ENCODE measurements at regions not wholly inside any gene's neighbourhood (a gene's known extent, or its start where the extent isn't known, plus 50 kb on each side); places are given as distances from the start of the nearest gene placed in this dataset.
"Not testable (repeated sequence)": the region's sequence is repeated elsewhere in the genome, so short reads cannot be mapped to it uniquely, and the experiment has no call there.

GRCh38 chr14:49249022-49249421 is 337.2 kb downstream of the RPS29 start:
- Histone ChIP-seq H3K9me2 (replicated peaks; ENCODE audit: control insufficient read depth, low read length) (no peaks in the 10 kb centered on the region), H3K27ac (ENCODE audit: low read depth, low read length) (no peak overlapping the region), H3K4me1 (ENCODE audit: control insufficient read depth, low read length) (no peaks in the 10 kb centered on the region), H3K4me3 (ENCODE audit: low read length) (no peak overlapping the region), H3F3A (ENCODE audit: control insufficient read depth, insufficient read depth) (no peaks in the 10 kb centered on the region), H3K4me2 (ENCODE audit: low read length) (no peak overlapping the region), H3K36me3 (ENCODE audit: control insufficient read depth, low read length) (no peaks in the 10 kb centered on the region), H3K27me3 (ENCODE audit: control insufficient read depth, low read length) (no peaks in the 10 kb centered on the region), H4K20me1 (ENCODE audit: control insufficient read depth, insufficient read depth, low read depth, low read length) (no peaks in the 10 kb centered on the region), H3K9me3 (ENCODE audit: control insufficient read depth, insufficient read depth, low read length) (peaks cover 2% of the 10 kb centered on the region; the same call in 1 of the 2 replicates), H3K79me2 (ENCODE audit: control insufficient read depth, low read length) (no peaks in the 10 kb centered on the region)
- no peak for TF ChIP-seq EZH2phosphoT487 (IDR thresholded peaks at IDR 0.05; ENCODE audit: borderline replicate concordance, low read length)
- no peak for TF ChIP-seq CTCF (IDR thresholded peaks at IDR 0.05; ENCODE audit: low read depth, low read length, poor library complexity, severe bottlenecking)

GRCh38 chr14:49243777-49244176 is 342.4 kb downstream of the RPS29 start:
- not testable (repeated sequence) for H3K9me3 ChIP-seq (ENCODE audit: control insufficient read depth, insufficient read depth, low read length); H3K9me2 ChIP-seq (replicated peaks; ENCODE audit: control insufficient read depth, low read length); H3K79me2 ChIP-seq (ENCODE audit: control insufficient read depth, low read length); H3K4me1 ChIP-seq (ENCODE audit: control insufficient read depth, low read length); H3K27ac ChIP-seq (ENCODE audit: low read depth, low read length); H3K27me3 ChIP-seq (ENCODE audit: control insufficient read depth, low read length); H3K4me2 ChIP-seq (ENCODE audit: low read length); H4K20me1 ChIP-seq (ENCODE audit: control insufficient read depth, insufficient read depth, low read depth, low read length); H3K36me3 ChIP-seq (ENCODE audit: control insufficient read depth, low read length); H3F3A ChIP-seq (ENCODE audit: control insufficient read depth, insufficient read depth); H3K4me3 ChIP-seq (ENCODE audit: low read length)

GRCh38 chr14:49240383-49240782 is 345.8 kb downstream of the RPS29 start:
- Histone ChIP-seq H3K9me2 (replicated peaks; ENCODE audit: control insufficient read depth, low read length) (no peaks in the 10 kb centered on the region), H3K36me3 (ENCODE audit: control insufficient read depth, low read length) (no peaks in the 10 kb centered on the region), H3F3A (ENCODE audit: control insufficient read depth, insufficient read depth) (no peaks in the 10 kb centered on the region), H3K27me3 (ENCODE audit: control insufficient read depth, low read length) (no peaks in the 10 kb centered on the region), H4K20me1 (ENCODE audit: control insufficient read depth, insufficient read depth, low read depth, low read length) (no peaks in the 10 kb centered on the region), H3K9me3 (ENCODE audit: control insufficient read depth, insufficient read depth, low read length) (peaks cover 15% of the 10 kb centered on the region; the same call in 1 of the 2 replicates), H3K4me1 (ENCODE audit: control insufficient read depth, low read length) (no peaks in the 10 kb centered on the region), H3K27ac (ENCODE audit: low read depth, low read length) (no peak overlapping the region), H3K4me2 (ENCODE audit: low read length) (no peak overlapping the region), H3K4me3 (ENCODE audit: low read length) (no peak overlapping the region), H3K79me2 (ENCODE audit: control insufficient read depth, low read length) (no peaks in the 10 kb centered on the region)
- TF ChIP-seq EZH2phosphoT487 (IDR thresholded peaks at IDR 0.05; ENCODE audit: borderline replicate concordance, low read length) (no peak), CTCF (IDR thresholded peaks at IDR 0.05; ENCODE audit: low read depth, low read length, poor library complexity, severe bottlenecking) (no peak)

GRCh38 chr14:49228552-49228951 is 357.6 kb downstream of the RPS29 start:
- H3K79me2 ChIP-seq (ENCODE audit: control insufficient read depth, low read length), result no peaks in the 10 kb centered on the region
- H3K9me3 ChIP-seq (ENCODE audit: control insufficient read depth, insufficient read depth, low read length), result no peaks in the 10 kb centered on the region
- H3K9me2 ChIP-seq (replicated peaks; ENCODE audit: control insufficient read depth, low read length), result no peaks in the 10 kb centered on the region
- no peak overlapping the region for H3K27ac ChIP-seq (ENCODE audit: low read depth, low read length)
- no peak for TF ChIP-seq CTCF (IDR thresholded peaks at IDR 0.05; ENCODE audit: low read depth, low read length, poor library complexity, severe bottlenecking)
- no peak for TF ChIP-seq EZH2phosphoT487 (IDR thresholded peaks at IDR 0.05; ENCODE audit: borderline replicate concordance, low read length)
- H3K4me3 ChIP-seq (ENCODE audit: low read length), result no peak overlapping the region
- no peak overlapping the region for H3K4me2 ChIP-seq (ENCODE audit: low read length)
- H3K4me1 ChIP-seq (ENCODE audit: control insufficient read depth, low read length), result no peaks in the 10 kb centered on the region
- H4K20me1 ChIP-seq (ENCODE audit: control insufficient read depth, insufficient read depth, low read depth, low read length), result no peaks in the 10 kb centered on the region
- H3K27me3 ChIP-seq (ENCODE audit: control insufficient read depth, low read length), result no peaks in the 10 kb centered on the region
- H3K36me3 ChIP-seq (ENCODE audit: control insufficient read depth, low read length), result no peaks in the 10 kb centered on the region
- no peaks in the 10 kb centered on the region for H3F3A ChIP-seq (ENCODE audit: control insufficient read depth, insufficient read depth)
